ENCODE measurements at regions not wholly inside any gene's neighbourhood (a gene's known extent, or its start where the extent isn't known, plus 50 kb on each side); places are given as distances from the start of the nearest gene placed in this dataset.

- Histone ChIP-seq H3K27ac (no peak overlapping the region), H3K4me1 (no peaks in the 10 kb centered on the region), H3K4me3 (no peak overlapping the region), H3K36me3 (no peaks in the 10 kb centered on the region), H3K27me3 (no peaks in the 10 kb centered on the region), H3K9me3 (no peaks in the 10 kb centered on the region)
- no peak for DNase-seq (ENCODE audit: low spot score in 2 of 2)
- TF ChIP-seq POLR2AphosphoS5 (IDR thresholded peaks at IDR 0.05) (no peak), EP300 (IDR thresholded peaks at IDR 0.05) (no peak), CTCF (IDR thresholded peaks at IDR 0.05) (no peak), POLR2A (IDR thresholded peaks at IDR 0.05) (no peak)
- 58% methylated on average over 8 of the region's 8 CpGs for WGBS
Measured at GRCh38 chr5:109511980-109512734, 102.4 kb upstream of the PJA2 start.

GRCh38 chr5:109506556-109506955, 96.8 kb upstream of the PJA2 start:
- H3K27ac ChIP-seq, result no peak overlapping the region
- no peaks in the 10 kb centered on the region for H3K36me3 ChIP-seq
- DNase-seq (ENCODE audit: low spot score in 2 of 2), result no peak
- WGBS, result 82% methylated on average over 1 of the region's 1 CpG
- H3K27me3 ChIP-seq, result no peaks in the 10 kb centered on the region
- H3K4me1 ChIP-seq, result no peaks in the 10 kb centered on the region
- no peak overlapping the region for H3K4me3 ChIP-seq
- H3K9me3 ChIP-seq, result no peaks in the 10 kb centered on the region
- TF ChIP-seq EP300 (IDR thresholded peaks at IDR 0.05), result no peak
- TF ChIP-seq POLR2A (IDR thresholded peaks at IDR 0.05), result no peak

DNA sequence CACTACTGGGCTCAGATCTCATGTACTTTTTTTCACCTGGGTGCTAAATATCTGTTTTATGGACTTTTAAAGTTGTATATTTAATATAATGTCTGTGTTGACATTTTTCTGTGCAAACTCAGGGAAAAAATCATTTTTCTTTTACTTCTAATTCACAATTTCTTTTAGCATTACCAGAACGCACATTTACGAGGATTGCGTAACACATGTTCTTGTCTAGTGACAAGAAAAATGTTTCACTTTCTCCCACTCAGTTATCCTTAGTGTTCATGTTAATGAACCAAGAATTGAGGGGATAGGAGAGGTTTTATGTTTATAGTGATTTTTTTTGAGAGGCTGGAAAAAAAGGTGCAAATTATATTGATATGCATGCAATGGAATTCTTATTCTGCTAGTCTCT, 86.3 kb upstream of the PJA2 start:
- 66% methylated on average over 3 of the region's 3 CpGs for WGBS
- Histone ChIP-seq H3K9me3 (no peaks in the 10 kb centered on the region), H3K36me3 (no peaks in the 10 kb centered on the region), H3K4me1 (no peaks in the 10 kb centered on the region), H3K4me3 (no peak overlapping the region), H3K27me3 (no peaks in the 10 kb centered on the region), H3K27ac (no peak overlapping the region)
- DNase-seq (ENCODE audit: low spot score in 2 of 2), result no peak
- no peak for TF ChIP-seq EP300 (IDR thresholded peaks at IDR 0.05)
- no peak for TF ChIP-seq POLR2A (IDR thresholded peaks at IDR 0.05)
- no peak for TF ChIP-seq CTCF (IDR thresholded peaks at IDR 0.05)
- TF ChIP-seq POLR2AphosphoS5 (IDR thresholded peaks at IDR 0.05), result no peak

DNA sequence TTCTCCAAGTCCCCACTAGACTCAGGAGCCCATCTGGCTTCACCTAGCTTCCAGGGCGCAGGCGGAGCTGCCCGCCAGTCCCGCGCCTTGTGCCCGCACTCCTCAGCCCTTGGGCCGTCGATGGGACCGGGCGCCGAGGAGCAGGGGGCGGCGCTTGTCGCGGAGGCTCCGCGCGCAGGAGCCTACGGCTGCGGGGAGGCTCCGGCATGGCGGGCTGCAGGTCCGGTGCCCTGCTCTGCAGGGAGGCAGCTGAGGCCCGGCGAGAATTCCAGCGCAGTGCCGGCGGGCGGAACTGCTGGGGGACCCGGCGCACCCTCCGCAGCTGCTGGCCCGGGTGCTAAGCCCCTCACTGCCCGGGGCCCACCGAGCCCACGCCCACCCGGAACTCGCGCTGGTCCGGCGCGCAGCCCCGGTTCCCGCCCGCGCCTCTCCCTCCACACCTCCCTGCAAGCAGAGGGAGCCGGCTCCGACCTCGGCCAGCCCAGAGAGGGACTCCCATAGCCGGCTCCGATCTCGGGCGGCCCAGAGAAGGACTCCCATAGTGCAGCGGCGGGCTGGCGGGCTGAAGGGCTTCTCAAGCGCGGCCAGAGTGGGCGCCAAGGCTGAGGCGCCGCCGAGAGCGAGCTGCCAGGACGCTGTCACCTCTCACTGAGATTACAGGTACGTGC, 78.1 kb upstream of the PJA2 start:
- H3K4me1 ChIP-seq, result peaks cover 6% of the 10 kb centered on the region
- no peak for TF ChIP-seq POLR2A (IDR thresholded peaks at IDR 0.05)
- TF ChIP-seq EP300 (IDR thresholded peaks at IDR 0.05), result no peak
- TF ChIP-seq CTCF (IDR thresholded peaks at IDR 0.05), result no peak
- no peak for TF ChIP-seq POLR2AphosphoS5 (IDR thresholded peaks at IDR 0.05)
- WGBS, result 89% methylated on average over 7 of the region's 65 CpGs
- H3K27me3 ChIP-seq, result no peaks in the 10 kb centered on the region
- H3K4me3 ChIP-seq, result no peak overlapping the region
- H3K9me3 ChIP-seq, result no peaks in the 10 kb centered on the region
- H3K27ac ChIP-seq, result no peak overlapping the region
- no peaks in the 10 kb centered on the region for H3K36me3 ChIP-seq
- DNase-seq (ENCODE audit: low spot score in 2 of 2), result no peak

DNA sequence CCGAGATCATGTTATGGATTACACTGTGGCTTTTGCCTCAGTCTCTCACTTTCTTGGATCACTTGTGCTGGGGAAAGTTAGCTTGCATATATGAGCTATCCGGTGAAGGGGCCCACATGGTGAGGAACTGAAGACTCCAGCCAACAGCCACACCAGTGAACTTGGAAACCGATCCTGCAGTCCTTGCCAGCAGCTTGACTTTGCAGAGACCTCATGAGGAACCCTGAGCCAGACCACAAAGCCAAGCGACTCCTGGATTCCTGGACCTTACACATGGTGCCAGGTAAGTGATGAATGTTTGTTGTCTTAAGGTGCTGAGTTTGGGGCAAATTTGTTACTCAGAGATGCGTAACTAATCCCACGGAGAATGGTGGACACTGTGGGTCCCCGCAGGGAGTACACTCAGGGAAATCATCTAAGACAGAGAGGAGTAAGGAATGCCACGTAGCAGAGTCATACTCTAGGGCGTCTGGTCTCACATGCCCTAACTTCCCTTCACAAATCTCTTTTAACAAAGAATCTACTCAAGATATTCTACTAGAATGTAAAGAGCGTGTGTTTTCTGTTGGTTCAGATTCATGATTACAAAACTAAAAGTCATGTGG, 76.5 kb upstream of the PJA2 start:
- Histone ChIP-seq H3K27ac (no peak overlapping the region), H3K36me3 (no peaks in the 10 kb centered on the region), H3K4me1 (peaks cover 6% of the 10 kb centered on the region), H3K27me3 (no peaks in the 10 kb centered on the region), H3K4me3 (no peak overlapping the region), H3K9me3 (no peaks in the 10 kb centered on the region)
- no peak for DNase-seq (ENCODE audit: low spot score in 2 of 2)
- TF ChIP-seq POLR2AphosphoS5 (IDR thresholded peaks at IDR 0.05) (no peak), CTCF (IDR thresholded peaks at IDR 0.05) (no peak), EP300 (IDR thresholded peaks at IDR 0.05) (no peak), POLR2A (IDR thresholded peaks at IDR 0.05) (no peak)
- WGBS, result 77% methylated on average over 10 of the region's 10 CpGs

All from suprapubic skin (tissue), 4 donors.